ENCODE measurements at regions not wholly inside any gene's neighbourhood (a gene's known extent, or its start where the extent isn't known, plus 50 kb on each side); places are given as distances from the start of the nearest gene placed in this dataset.

DNA sequence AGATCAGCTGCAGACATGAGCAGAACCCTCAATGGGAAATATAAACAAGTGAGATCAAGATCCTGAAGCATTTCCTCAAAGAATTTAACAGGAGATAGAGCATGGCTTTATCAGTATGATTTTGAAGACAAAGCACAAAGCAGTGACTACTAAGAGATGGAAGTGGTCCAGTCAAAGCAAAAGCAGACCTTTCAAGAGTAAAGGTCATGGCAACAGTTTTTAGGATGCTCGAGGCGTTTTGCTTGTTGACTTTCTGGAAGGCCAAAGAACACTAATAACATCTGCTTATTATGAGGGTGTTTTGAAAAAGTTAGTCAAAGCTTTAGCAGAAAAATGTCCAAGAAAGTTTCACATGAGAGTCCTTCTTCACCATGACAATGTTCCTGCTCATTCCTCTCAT is 128.5 kb downstream of the KCNE4 start:
- TF ChIP-seq, protein P1, sequence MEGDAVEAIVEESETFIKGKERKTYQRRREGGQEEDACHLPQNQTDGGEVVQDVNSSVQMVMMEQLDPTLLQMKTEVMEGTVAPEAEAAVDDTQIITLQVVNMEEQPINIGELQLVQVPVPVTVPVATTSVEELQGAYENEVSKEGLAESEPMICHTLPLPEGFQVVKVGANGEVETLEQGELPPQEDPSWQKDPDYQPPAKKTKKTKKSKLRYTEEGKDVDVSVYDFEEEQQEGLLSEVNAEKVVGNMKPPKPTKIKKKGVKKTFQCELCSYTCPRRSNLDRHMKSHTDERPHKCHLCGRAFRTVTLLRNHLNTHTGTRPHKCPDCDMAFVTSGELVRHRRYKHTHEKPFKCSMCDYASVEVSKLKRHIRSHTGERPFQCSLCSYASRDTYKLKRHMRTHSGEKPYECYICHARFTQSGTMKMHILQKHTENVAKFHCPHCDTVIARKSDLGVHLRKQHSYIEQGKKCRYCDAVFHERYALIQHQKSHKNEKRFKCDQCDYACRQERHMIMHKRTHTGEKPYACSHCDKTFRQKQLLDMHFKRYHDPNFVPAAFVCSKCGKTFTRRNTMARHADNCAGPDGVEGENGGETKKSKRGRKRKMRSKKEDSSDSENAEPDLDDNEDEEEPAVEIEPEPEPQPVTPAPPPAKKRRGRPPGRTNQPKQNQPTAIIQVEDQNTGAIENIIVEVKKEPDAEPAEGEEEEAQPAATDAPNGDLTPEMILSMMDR (IDR thresholded peaks at IDR 0.05), result no peak
- no peak for TF ChIP-seq CBFB (CRISPR knock-in tag; IDR thresholded peaks at IDR 0.05; ENCODE audit: low read depth)
- TF ChIP-seq TCF7 (CRISPR knock-in tag; IDR thresholded peaks at IDR 0.05; ENCODE audit: low read depth), result no peak
- no peak for TF ChIP-seq MXD4 (CRISPR knock-in tag; IDR thresholded peaks at IDR 0.05; ENCODE audit: borderline replicate concordance)
